ENCODE measurements at regions not wholly inside any gene's neighbourhood (a gene's known extent, or its start where the extent isn't known, plus 50 kb on each side); places are given as distances from the start of the nearest gene placed in this dataset.

DNA sequence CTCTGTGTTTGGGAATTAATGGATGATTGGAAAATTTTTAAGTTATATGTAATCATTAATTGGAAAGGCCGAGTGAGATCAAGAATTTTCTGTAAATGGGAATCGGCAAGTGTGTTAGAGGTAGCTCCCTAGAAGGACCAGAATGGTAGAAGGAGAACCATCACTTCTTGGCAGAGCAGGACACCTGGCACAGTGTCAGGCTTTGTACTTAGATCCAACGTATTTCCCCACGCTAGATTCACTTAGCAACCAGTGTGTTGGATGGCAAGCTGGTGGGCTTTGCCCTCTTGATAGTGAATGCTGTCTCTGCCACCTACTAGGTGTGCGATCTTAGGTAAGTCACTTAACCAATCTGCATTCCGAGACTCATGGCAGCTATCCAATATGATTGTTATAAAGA is 107.8 kb upstream of the ZNF438 start:
- CTCF ChIA-PET = no interaction called here
- H3K27me3 ChIP-seq (ENCODE audit: control insufficient read depth, insufficient read depth, low read length) = no peaks in the 10 kb centered on the region
- no peak for DNase-seq (ENCODE audit: low read depth)
- no peaks in the 10 kb centered on the region for H3K36me3 ChIP-seq (ENCODE audit: control insufficient read depth, insufficient read depth, low read length)
- POLR2A ChIA-PET = no interaction called here
- TF ChIP-seq, protein P1, sequence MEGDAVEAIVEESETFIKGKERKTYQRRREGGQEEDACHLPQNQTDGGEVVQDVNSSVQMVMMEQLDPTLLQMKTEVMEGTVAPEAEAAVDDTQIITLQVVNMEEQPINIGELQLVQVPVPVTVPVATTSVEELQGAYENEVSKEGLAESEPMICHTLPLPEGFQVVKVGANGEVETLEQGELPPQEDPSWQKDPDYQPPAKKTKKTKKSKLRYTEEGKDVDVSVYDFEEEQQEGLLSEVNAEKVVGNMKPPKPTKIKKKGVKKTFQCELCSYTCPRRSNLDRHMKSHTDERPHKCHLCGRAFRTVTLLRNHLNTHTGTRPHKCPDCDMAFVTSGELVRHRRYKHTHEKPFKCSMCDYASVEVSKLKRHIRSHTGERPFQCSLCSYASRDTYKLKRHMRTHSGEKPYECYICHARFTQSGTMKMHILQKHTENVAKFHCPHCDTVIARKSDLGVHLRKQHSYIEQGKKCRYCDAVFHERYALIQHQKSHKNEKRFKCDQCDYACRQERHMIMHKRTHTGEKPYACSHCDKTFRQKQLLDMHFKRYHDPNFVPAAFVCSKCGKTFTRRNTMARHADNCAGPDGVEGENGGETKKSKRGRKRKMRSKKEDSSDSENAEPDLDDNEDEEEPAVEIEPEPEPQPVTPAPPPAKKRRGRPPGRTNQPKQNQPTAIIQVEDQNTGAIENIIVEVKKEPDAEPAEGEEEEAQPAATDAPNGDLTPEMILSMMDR (IDR thresholded peaks at IDR 0.05; ENCODE audit: insufficient read depth, low read depth, low read length) = no peak
- H3K4me3 ChIP-seq (ENCODE audit: low read depth, low read length) = no peak overlapping the region

GRCh38 chr10:31140716-31141115 is 109.1 kb upstream of the ZNF438 start:
- ChIA-PET POLR2A (no interaction called here), CTCF (no interaction called here)
- no peaks in the 10 kb centered on the region for H3K36me3 ChIP-seq (ENCODE audit: control insufficient read depth, insufficient read depth, low read length)
- no peak for DNase-seq (ENCODE audit: low read depth)
- no peaks in the 10 kb centered on the region for H3K27me3 ChIP-seq (ENCODE audit: control insufficient read depth, insufficient read depth, low read length)
- H3K4me3 ChIP-seq (ENCODE audit: low read depth, low read length) = no peak overlapping the region
- TF ChIP-seq, protein P1 (IDR thresholded peaks at IDR 0.05; ENCODE audit: insufficient read depth, low read depth, low read length) = no peak

GRCh38 chr10:31142026-31142425 is 110.4 kb upstream of the ZNF438 start:
- Histone ChIP-seq H3K4me3 (ENCODE audit: low read depth, low read length) (no peak overlapping the region), H3K27me3 (ENCODE audit: control insufficient read depth, insufficient read depth, low read length) (no peaks in the 10 kb centered on the region), H3K36me3 (ENCODE audit: control insufficient read depth, insufficient read depth, low read length) (no peaks in the 10 kb centered on the region)
- no peak for DNase-seq (ENCODE audit: low read depth)
- TF ChIP-seq, protein P1 (IDR thresholded peaks at IDR 0.05; ENCODE audit: insufficient read depth, low read depth, low read length) = no peak
- ChIA-PET CTCF (no interaction called here), POLR2A (no interaction called here)

- Histone ChIP-seq H3K36me3 (ENCODE audit: control insufficient read depth, insufficient read depth, low read length) (no peaks in the 10 kb centered on the region), H3K4me3 (ENCODE audit: low read depth, low read length) (no peak overlapping the region), H3K27me3 (ENCODE audit: control insufficient read depth, insufficient read depth, low read length) (no peaks in the 10 kb centered on the region)
- CTCF ChIA-PET = no interaction called here
- POLR2A ChIA-PET = no interaction called here
- no peak for DNase-seq (ENCODE audit: low read depth)
- TF ChIP-seq, protein P1 (IDR thresholded peaks at IDR 0.05; ENCODE audit: insufficient read depth, low read depth, low read length) = no peak
These were observed 111.8 kb upstream of the ZNF438 start for GRCh38 chr10:31143331-31143935.

DNA sequence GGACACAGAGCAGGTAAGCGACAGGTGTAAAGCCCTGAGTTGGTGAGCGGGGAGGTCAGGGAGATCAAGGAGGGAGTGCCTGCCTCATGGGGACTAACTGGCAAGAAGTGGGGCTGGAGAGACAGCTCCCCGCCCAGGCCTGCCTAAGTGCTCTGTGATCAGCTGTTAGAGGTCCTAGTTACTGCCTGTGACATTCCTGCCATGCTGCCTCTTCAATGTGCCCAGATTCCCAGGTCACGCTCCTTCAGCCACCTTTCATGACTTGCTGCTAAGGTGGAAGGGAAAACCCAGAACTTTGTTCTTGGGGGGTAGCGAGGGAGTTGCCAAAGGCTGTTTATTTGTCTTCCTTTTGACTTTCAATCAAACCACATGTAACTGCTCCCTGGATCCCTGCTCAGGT is 114.3 kb upstream of the ZNF438 start:
- no peaks in the 10 kb centered on the region for H3K36me3 ChIP-seq (ENCODE audit: control insufficient read depth, insufficient read depth, low read length)
- ChIA-PET CTCF (interaction anchor here (0.6 kb wide), 1 partner anchor 114 kb away, joined by 3 read pairs; no protein-coding TSS in a partner anchor), POLR2A (no interaction called here)
- no peaks in the 10 kb centered on the region for H3K27me3 ChIP-seq (ENCODE audit: control insufficient read depth, insufficient read depth, low read length)
- H3K4me3 ChIP-seq (ENCODE audit: low read depth, low read length) = no peak overlapping the region
- no peak for DNase-seq (ENCODE audit: low read depth)
- TF ChIP-seq, protein P1 (IDR thresholded peaks at IDR 0.05; ENCODE audit: insufficient read depth, low read depth, low read length) = no peak
